ENCODE measurements at regions not wholly inside any gene's neighbourhood (a gene's known extent, or its start where the extent isn't known, plus 50 kb on each side); places are given as distances from the start of the nearest gene placed in this dataset.

- intact Hi-C loops (cut with micrococcal nuclease), result no loop called here
- ChIA-PET CTCF (interaction anchor here (0.7 to 0.8 kb wide), 3 partner anchors 20 to 542 kb away, joined by 3 to 5 read pairs (median 3); no protein-coding TSS in a partner anchor), POLR2A (interaction anchor here (1.0 kb wide), 1 partner anchor 32 kb away, joined by 3 read pairs; no protein-coding TSS in a partner anchor)
- peaks cover 15% of the 10 kb centered on the region for H3K27me3 Mint-ChIP-seq (ENCODE audit: insufficient read depth, unreplicated experiment)
- no peak overlapping the region for H3K27ac Mint-ChIP-seq (ENCODE audit: low read depth, unreplicated experiment)
- BruUV-seq (replicated peaks), result no TSS peak
- no peak overlapping the region for H3K4me3 Mint-ChIP-seq (ENCODE audit: unreplicated experiment)
- no peak for DNase-seq (ENCODE audit: unreplicated experiment)
- H3K36me3 Mint-ChIP-seq (ENCODE audit: insufficient read depth, unreplicated experiment), result no peaks in the 10 kb centered on the region
- H3K4me1 Mint-ChIP-seq (ENCODE audit: insufficient read depth, unreplicated experiment), result peaks cover under 1% of the 10 kb centered on the region
- no peaks in the 10 kb centered on the region for H3K9me3 Mint-ChIP-seq (ENCODE audit: unreplicated experiment)
- TF ChIP-seq CTCF (IDR thresholded peaks at IDR 0.05; ENCODE audit: unreplicated experiment), result no peak
These were observed 51.3 kb upstream of the SLC1A4 start for GRCh38 chr2:64937687-64938491.

DNA sequence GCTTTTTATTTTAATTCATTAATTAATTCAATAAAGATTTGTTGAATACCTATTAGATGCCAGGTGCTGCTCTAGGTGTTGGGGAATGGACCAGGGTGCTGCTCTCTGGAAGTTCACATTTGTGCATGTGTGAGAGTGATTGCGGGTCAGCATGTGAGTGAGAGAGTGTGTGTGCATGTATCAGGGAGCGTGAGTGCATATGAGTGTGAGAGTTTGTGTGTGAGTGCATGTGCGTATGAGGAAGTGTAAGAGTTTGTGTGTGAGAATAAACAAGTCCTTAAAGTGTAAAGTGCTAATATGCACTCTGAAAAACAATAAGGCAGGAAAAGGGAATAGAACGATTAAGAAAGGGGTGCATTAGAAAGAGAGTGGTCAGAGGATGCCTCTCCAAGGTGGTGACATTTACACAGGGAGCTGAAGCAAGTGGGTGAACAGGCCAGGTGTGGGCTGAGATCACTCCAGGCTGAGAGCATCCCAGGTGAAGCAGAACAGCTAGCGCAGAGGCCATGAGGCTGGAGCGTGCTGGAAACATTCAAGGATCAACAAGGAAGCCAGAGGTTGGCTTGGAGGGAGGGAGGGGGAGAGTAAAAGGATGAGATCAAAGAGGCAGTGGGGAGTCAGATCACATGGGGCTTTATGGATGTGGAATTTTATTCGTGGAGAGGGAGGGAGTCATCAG lies 50.5 kb upstream of the SLC1A4 start:
- Mint-ChIP-seq H3K36me3 (ENCODE audit: insufficient read depth, unreplicated experiment) (no peaks in the 10 kb centered on the region), H3K27ac (ENCODE audit: low read depth, unreplicated experiment) (no peak overlapping the region), H3K4me1 (ENCODE audit: insufficient read depth, unreplicated experiment) (peaks cover 10% of the 10 kb centered on the region), H3K9me3 (ENCODE audit: unreplicated experiment) (no peaks in the 10 kb centered on the region), H3K4me3 (ENCODE audit: unreplicated experiment) (no peak overlapping the region), H3K27me3 (ENCODE audit: insufficient read depth, unreplicated experiment) (peaks cover 15% of the 10 kb centered on the region)
- POLR2A ChIA-PET, result interaction anchor here (1.0 kb wide), 1 partner anchor 31 kb away, joined by 3 read pairs; no protein-coding TSS in a partner anchor
- CTCF ChIA-PET, result interaction anchor here (0.7 kb wide), 1 partner anchor 543 kb away, joined by 3 read pairs; no protein-coding TSS in a partner anchor
- no peak for DNase-seq (ENCODE audit: unreplicated experiment)
- intact Hi-C loops (cut with micrococcal nuclease), result no loop called here
- no TSS peak for BruUV-seq (replicated peaks)
- no peak for TF ChIP-seq CTCF (IDR thresholded peaks at IDR 0.05; ENCODE audit: unreplicated experiment)

- intact Hi-C loops (cut with micrococcal nuclease), result no loop called here
- TF ChIP-seq CTCF (IDR thresholded peaks at IDR 0.05; ENCODE audit: unreplicated experiment), result no peak
- BruUV-seq (replicated peaks), result no TSS peak
- Mint-ChIP-seq H3K4me1 (ENCODE audit: insufficient read depth, unreplicated experiment) (peaks cover 16% of the 10 kb centered on the region), H3K27ac (ENCODE audit: low read depth, unreplicated experiment) (no peak overlapping the region), H3K36me3 (ENCODE audit: insufficient read depth, unreplicated experiment) (no peaks in the 10 kb centered on the region), H3K9me3 (ENCODE audit: unreplicated experiment) (no peaks in the 10 kb centered on the region), H3K4me3 (ENCODE audit: unreplicated experiment) (no peak overlapping the region), H3K27me3 (ENCODE audit: insufficient read depth, unreplicated experiment) (peaks cover 15% of the 10 kb centered on the region)
- DNase-seq (ENCODE audit: unreplicated experiment), result no peak
- POLR2A ChIA-PET, result no interaction called here
- CTCF ChIA-PET, result interaction anchor here (0.6 kb wide), 1 partner anchor 47 kb away, joined by 4 read pairs; no protein-coding TSS in a partner anchor
These were observed 49.8 kb upstream of the SLC1A4 start for GRCh38 chr2:64939332-64939917.
